ENCODE measurements at regions not wholly inside any gene's neighbourhood (a gene's known extent, or its start where the extent isn't known, plus 50 kb on each side); places are given as distances from the start of the nearest gene placed in this dataset.
"Not testable (repeated sequence)": the region's sequence is repeated elsewhere in the genome, so short reads cannot be mapped to it uniquely, and the experiment has no call there.

GRCh38 chr1:31488528-31488927, 75.5 kb downstream of the SERINC2 start:
- Histone ChIP-seq H3K4me1 (ENCODE audit: insufficient read depth, low read length) (peaks cover 29% of the 10 kb centered on the region), H3K36me3 (replicated peaks in 1 of 2; ENCODE audit: control insufficient read depth in 1 of 2, insufficient read depth in 2 of 2, low read length in 2 of 2) (no peaks in the 10 kb centered on the region), H3K4me2 (ENCODE audit: low read depth, low read length) (no peak overlapping the region), H3K4me3 (replicated peaks in 1 of 3; ENCODE audit: insufficient read depth in 1 of 3, low read depth in 2 of 3, low read length in 3 of 3) (no peak overlapping the region), H3K9ac (ENCODE audit: insufficient read depth, low read depth, low read length) (no peak overlapping the region), H3K27ac (ENCODE audit: extremely low read length, insufficient read depth, low read length) (no peak overlapping the region), H4K20me1 (ENCODE audit: insufficient read depth, low read length) (no peaks in the 10 kb centered on the region), H3K9me3 (ENCODE audit: low read length) (no peaks in the 10 kb centered on the region), H3K79me2 (ENCODE audit: insufficient read depth, low read length) (no peaks in the 10 kb centered on the region), H3K27me3 (ENCODE audit: control insufficient read depth in 1 of 2, insufficient read depth in 2 of 2, low read length in 2 of 2) (peaks cover 0 to 7% of the 10 kb centered on the region in 2 experiments; a peak in 3 of 5 replicates), H2AFZ (ENCODE audit: low read length) (no peak overlapping the region)
- TF ChIP-seq ZNF34 (CRISPR knock-in tag; IDR thresholded peaks at IDR 0.05; ENCODE audit: borderline replicate concordance) (no peak), CREB1 (IDR thresholded peaks at IDR 0.05) (peak; percentile 76), CREB1 (CRISPR knock-in tag; IDR thresholded peaks at IDR 0.05) (no peak), PAXIP1 (CRISPR knock-in tag; conservative IDR thresholded peaks at IDR 0.05) (no peak), KLF13 (CRISPR knock-in tag; IDR thresholded peaks at IDR 0.05) (no peak)
- intact Hi-C loops (cut with micrococcal nuclease; ENCODE audit: unreplicated experiment): no loop called here
- 63% methylated on average over 4 of the region's 4 CpGs for WGBS (ENCODE audit: low lambda C conversion rate)
- BruUV-seq (replicated peaks): no TSS peak
- ATAC-seq (no peak), FAIRE-seq (no peak), DNase-seq (ENCODE audit: low spot score) (no peak)
- in situ Hi-C loops (cut with HindIII; ENCODE audit: extremely low pct_ligation_motif_present, low pct_unique_long_range_greater_than_20kb): no loop called here
- POLR2A ChIA-PET: no interaction called here
- CTCF ChIA-PET (ENCODE audit: low intra/inter-chr PET ratio, low total read pairs): no interaction called here

- H3K9ac ChIP-seq (ENCODE audit: insufficient read depth, low read depth, low read length); POLR2A ChIA-PET; H3K27ac ChIP-seq (ENCODE audit: extremely low read length, insufficient read depth, low read length); H3K79me2 ChIP-seq (ENCODE audit: insufficient read depth, low read length); H3K4me2 ChIP-seq (ENCODE audit: low read depth, low read length); DNase-seq (ENCODE audit: low spot score); H2AFZ ChIP-seq (ENCODE audit: low read length); ATAC-seq; H3K27me3 ChIP-seq (ENCODE audit: control insufficient read depth in 1 of 2, insufficient read depth in 2 of 2, low read length in 2 of 2); H3K36me3 ChIP-seq (replicated peaks in 1 of 2; ENCODE audit: control insufficient read depth in 1 of 2, insufficient read depth in 2 of 2, low read length in 2 of 2); H3K4me3 ChIP-seq (replicated peaks in 1 of 3; ENCODE audit: insufficient read depth in 1 of 3, low read depth in 2 of 3, low read length in 3 of 3); intact Hi-C loops (cut with micrococcal nuclease; ENCODE audit: unreplicated experiment); H3K9me3 ChIP-seq (ENCODE audit: low read length); BruUV-seq (replicated peaks); CTCF ChIA-PET (ENCODE audit: low intra/inter-chr PET ratio, low total read pairs); in situ Hi-C loops (cut with HindIII; ENCODE audit: extremely low pct_ligation_motif_present, low pct_unique_long_range_greater_than_20kb); FAIRE-seq; H4K20me1 ChIP-seq (ENCODE audit: insufficient read depth, low read length): not testable (repeated sequence)
- TF ChIP-seq ZNF431 (CRISPR knock-in tag; IDR thresholded peaks at IDR 0.05; ENCODE audit: borderline replicate concordance, low read depth): peak; percentile 91
- H3K4me1 ChIP-seq (ENCODE audit: insufficient read depth, low read length): peaks cover 23% of the 10 kb centered on the region
- 56% methylated on average over 3 of the region's 3 CpGs for WGBS (ENCODE audit: low lambda C conversion rate)
These were observed 76.6 kb downstream of the SERINC2 start for GRCh38 chr1:31489575-31489974.

GRCh38 chr1:31490596-31490995, 77.6 kb downstream of the SERINC2 start:
- H3K9me3 ChIP-seq (ENCODE audit: low read length); H3K9ac ChIP-seq (ENCODE audit: insufficient read depth, low read depth, low read length); H3K36me3 ChIP-seq (replicated peaks in 1 of 2; ENCODE audit: control insufficient read depth in 1 of 2, insufficient read depth in 2 of 2, low read length in 2 of 2); FAIRE-seq; H2AFZ ChIP-seq (ENCODE audit: low read length); CTCF ChIA-PET (ENCODE audit: low intra/inter-chr PET ratio, low total read pairs); DNase-seq (ENCODE audit: low spot score); H3K4me2 ChIP-seq (ENCODE audit: low read depth, low read length); intact Hi-C loops (cut with micrococcal nuclease; ENCODE audit: unreplicated experiment); H3K27ac ChIP-seq (ENCODE audit: extremely low read length, insufficient read depth, low read length); BruUV-seq (replicated peaks); in situ Hi-C loops (cut with HindIII; ENCODE audit: extremely low pct_ligation_motif_present, low pct_unique_long_range_greater_than_20kb); POLR2A ChIA-PET; H3K79me2 ChIP-seq (ENCODE audit: insufficient read depth, low read length); ATAC-seq; H3K27me3 ChIP-seq (ENCODE audit: control insufficient read depth in 1 of 2, insufficient read depth in 2 of 2, low read length in 2 of 2); H4K20me1 ChIP-seq (ENCODE audit: insufficient read depth, low read length); H3K4me3 ChIP-seq (replicated peaks in 1 of 3; ENCODE audit: insufficient read depth in 1 of 3, low read depth in 2 of 3, low read length in 3 of 3): not testable (repeated sequence)
- H3K4me1 ChIP-seq (ENCODE audit: insufficient read depth, low read length): peaks cover 23% of the 10 kb centered on the region
- 0% methylated on average over 1 of the region's 1 CpG for WGBS (ENCODE audit: low lambda C conversion rate)

All from HepG2 (cell line).